ENCODE measurements at regions not wholly inside any gene's neighbourhood (a gene's known extent, or its start where the extent isn't known, plus 50 kb on each side); places are given as distances from the start of the nearest gene placed in this dataset.

DNA sequence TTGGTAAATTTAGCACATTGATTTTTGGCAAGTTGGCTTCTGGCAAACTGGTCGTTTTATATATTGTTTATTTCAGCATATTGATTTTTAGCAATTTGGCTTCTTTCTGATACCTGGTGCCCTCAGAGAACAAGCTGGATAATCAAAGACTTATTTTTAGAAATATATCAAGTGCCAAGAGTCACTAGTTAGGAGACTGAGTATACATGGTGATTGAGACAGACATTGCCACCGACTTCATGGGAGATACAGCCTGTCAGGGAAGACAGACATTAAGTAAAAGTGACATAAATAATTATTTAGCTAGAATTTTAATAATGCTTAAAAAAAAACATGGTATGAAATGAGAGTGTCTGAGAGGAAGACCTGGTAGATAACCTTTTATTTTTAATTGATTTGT lies 242.3 kb upstream of the MTNR1B start (continued):
- TF ChIP-seq, protein P1, sequence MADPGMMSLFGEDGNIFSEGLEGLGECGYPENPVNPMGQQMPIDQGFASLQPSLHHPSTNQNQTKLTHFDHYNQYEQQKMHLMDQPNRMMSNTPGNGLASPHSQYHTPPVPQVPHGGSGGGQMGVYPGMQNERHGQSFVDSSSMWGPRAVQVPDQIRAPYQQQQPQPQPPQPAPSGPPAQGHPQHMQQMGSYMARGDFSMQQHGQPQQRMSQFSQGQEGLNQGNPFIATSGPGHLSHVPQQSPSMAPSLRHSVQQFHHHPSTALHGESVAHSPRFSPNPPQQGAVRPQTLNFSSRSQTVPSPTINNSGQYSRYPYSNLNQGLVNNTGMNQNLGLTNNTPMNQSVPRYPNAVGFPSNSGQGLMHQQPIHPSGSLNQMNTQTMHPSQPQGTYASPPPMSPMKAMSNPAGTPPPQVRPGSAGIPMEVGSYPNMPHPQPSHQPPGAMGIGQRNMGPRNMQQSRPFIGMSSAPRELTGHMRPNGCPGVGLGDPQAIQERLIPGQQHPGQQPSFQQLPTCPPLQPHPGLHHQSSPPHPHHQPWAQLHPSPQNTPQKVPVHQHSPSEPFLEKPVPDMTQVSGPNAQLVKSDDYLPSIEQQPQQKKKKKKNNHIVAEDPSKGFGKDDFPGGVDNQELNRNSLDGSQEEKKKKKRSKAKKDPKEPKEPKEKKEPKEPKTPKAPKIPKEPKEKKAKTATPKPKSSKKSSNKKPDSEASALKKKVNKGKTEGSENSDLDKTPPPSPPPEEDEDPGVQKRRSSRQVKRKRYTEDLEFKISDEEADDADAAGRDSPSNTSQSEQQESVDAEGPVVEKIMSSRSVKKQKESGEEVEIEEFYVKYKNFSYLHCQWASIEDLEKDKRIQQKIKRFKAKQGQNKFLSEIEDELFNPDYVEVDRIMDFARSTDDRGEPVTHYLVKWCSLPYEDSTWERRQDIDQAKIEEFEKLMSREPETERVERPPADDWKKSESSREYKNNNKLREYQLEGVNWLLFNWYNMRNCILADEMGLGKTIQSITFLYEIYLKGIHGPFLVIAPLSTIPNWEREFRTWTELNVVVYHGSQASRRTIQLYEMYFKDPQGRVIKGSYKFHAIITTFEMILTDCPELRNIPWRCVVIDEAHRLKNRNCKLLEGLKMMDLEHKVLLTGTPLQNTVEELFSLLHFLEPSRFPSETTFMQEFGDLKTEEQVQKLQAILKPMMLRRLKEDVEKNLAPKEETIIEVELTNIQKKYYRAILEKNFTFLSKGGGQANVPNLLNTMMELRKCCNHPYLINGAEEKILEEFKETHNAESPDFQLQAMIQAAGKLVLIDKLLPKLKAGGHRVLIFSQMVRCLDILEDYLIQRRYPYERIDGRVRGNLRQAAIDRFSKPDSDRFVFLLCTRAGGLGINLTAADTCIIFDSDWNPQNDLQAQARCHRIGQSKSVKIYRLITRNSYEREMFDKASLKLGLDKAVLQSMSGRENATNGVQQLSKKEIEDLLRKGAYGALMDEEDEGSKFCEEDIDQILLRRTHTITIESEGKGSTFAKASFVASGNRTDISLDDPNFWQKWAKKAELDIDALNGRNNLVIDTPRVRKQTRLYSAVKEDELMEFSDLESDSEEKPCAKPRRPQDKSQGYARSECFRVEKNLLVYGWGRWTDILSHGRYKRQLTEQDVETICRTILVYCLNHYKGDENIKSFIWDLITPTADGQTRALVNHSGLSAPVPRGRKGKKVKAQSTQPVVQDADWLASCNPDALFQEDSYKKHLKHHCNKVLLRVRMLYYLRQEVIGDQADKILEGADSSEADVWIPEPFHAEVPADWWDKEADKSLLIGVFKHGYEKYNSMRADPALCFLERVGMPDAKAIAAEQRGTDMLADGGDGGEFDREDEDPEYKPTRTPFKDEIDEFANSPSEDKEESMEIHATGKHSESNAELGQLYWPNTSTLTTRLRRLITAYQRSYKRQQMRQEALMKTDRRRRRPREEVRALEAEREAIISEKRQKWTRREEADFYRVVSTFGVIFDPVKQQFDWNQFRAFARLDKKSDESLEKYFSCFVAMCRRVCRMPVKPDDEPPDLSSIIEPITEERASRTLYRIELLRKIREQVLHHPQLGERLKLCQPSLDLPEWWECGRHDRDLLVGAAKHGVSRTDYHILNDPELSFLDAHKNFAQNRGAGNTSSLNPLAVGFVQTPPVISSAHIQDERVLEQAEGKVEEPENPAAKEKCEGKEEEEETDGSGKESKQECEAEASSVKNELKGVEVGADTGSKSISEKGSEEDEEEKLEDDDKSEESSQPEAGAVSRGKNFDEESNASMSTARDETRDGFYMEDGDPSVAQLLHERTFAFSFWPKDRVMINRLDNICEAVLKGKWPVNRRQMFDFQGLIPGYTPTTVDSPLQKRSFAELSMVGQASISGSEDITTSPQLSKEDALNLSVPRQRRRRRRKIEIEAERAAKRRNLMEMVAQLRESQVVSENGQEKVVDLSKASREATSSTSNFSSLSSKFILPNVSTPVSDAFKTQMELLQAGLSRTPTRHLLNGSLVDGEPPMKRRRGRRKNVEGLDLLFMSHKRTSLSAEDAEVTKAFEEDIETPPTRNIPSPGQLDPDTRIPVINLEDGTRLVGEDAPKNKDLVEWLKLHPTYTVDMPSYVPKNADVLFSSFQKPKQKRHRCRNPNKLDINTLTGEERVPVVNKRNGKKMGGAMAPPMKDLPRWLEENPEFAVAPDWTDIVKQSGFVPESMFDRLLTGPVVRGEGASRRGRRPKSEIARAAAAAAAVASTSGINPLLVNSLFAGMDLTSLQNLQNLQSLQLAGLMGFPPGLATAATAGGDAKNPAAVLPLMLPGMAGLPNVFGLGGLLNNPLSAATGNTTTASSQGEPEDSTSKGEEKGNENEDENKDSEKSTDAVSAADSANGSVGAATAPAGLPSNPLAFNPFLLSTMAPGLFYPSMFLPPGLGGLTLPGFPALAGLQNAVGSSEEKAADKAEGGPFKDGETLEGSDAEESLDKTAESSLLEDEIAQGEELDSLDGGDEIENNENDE (IDR thresholded peaks at IDR 0.05; ENCODE audit: insufficient replicate concordance, low read length), result no peak
- TF ChIP-seq, protein P2, sequence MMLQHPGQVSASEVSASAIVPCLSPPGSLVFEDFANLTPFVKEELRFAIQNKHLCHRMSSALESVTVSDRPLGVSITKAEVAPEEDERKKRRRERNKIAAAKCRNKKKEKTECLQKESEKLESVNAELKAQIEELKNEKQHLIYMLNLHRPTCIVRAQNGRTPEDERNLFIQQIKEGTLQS (IDR thresholded peaks at IDR 0.05; ENCODE audit: insufficient read depth, low read depth, low read length), result no peak
- TF ChIP-seq, protein P3, sequence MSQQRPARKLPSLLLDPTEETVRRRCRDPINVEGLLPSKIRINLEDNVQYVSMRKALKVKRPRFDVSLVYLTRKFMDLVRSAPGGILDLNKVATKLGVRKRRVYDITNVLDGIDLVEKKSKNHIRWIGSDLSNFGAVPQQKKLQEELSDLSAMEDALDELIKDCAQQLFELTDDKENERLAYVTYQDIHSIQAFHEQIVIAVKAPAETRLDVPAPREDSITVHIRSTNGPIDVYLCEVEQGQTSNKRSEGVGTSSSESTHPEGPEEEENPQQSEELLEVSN (IDR thresholded peaks at IDR 0.05), result no peak
- TF ChIP-seq EGR1 (IDR thresholded peaks at IDR 0.05; ENCODE audit: borderline replicate concordance, low read depth, low read length) (no peak), POU5F1 (IDR thresholded peaks at IDR 0.05; ENCODE audit: low read depth, low read length) (no peak), NRF1 (IDR thresholded peaks at IDR 0.05; ENCODE audit: low read depth, low read length) (no peak), CTBP2 (IDR thresholded peaks at IDR 0.05; ENCODE audit: borderline replicate concordance, insufficient read depth, insufficient read length, low read length) (no peak), ASH2L (IDR thresholded peaks at IDR 0.05; ENCODE audit: low read length) (no peak), SP4 (IDR thresholded peaks at IDR 0.05; ENCODE audit: low read length) (no peak), SIRT6 (IDR thresholded peaks at IDR 0.05; ENCODE audit: low read length) (no peak), RNF2 (IDR thresholded peaks at IDR 0.05; ENCODE audit: borderline replicate concordance, low read depth, low read length, missing control alignments, poor library complexity, severe bottlenecking) (no peak)
